ENCODE measurements at regions not wholly inside any gene's neighbourhood (a gene's known extent, or its start where the extent isn't known, plus 50 kb on each side); places are given as distances from the start of the nearest gene placed in this dataset.

DNA sequence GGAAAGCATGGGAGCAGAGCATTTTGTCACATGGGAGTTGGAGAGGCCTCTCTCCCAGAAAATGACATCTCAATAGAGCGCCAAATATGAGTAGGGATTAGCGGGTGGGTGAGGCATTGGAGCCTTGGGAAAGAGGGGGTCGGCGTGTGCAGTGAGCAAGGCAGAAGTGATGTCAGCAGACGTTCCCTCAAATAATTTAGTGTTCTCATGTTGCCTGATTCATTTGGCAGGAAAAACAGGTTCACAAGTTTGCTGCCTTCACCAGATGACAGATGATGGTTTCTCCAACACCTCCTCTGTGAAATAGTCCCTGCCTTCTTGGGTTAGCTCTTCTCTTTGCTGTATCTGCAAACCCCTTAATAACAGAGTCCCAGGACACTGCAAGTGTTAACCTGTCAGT, 118.5 kb upstream of the ARHGAP20 start:
- Histone ChIP-seq H3K4me3 (replicated peaks in 1 of 2; ENCODE audit: low read depth in 1 of 2, low read length in 2 of 2) (no peak overlapping the region), H4K20me1 (ENCODE audit: insufficient read depth) (no peaks in the 10 kb centered on the region), H2AFZ (ENCODE audit: low read depth, low read length, poor library complexity, severe bottlenecking) (no peak overlapping the region), H3K36me3 (ENCODE audit: control insufficient read depth in 1 of 2, insufficient read depth in 2 of 2, low read length in 2 of 2) (no peaks in the 10 kb centered on the region), H3K9ac (ENCODE audit: low read length) (no peak overlapping the region), H3K27me3 (ENCODE audit: insufficient read depth, low read length) (peaks cover 37% of the 10 kb centered on the region), H3K9me2 (ENCODE audit: insufficient read depth) (no peaks in the 10 kb centered on the region), H3K4me1 (ENCODE audit: control insufficient read depth in 1 of 2, insufficient read depth in 2 of 2, low read length in 2 of 2) (no peaks in the 10 kb centered on the region), H3K27ac (ENCODE audit: low read depth, low read length) (no peak overlapping the region), H3K4me2 (ENCODE audit: low read length) (no peak overlapping the region), H3K79me2 (ENCODE audit: insufficient read depth, low read length) (no peaks in the 10 kb centered on the region), H3K9me3 (ENCODE audit: control insufficient read depth in 1 of 2, insufficient read depth in 1 of 2, low read depth in 1 of 2, low read length in 2 of 2) (no peaks in the 10 kb centered on the region)
- ChIA-PET CTCF (no interaction called here), POLR2A (no interaction called here), RAD21 (ENCODE audit: low non-redundant PET in 1 of 2, low total read pairs in 2 of 2, uncharacterized antibody in 2 of 2, unreplicated experiment in 2 of 2) (no interaction called here)
- ATAC-seq (no peak), DNase-seq (ENCODE audit: low read depth, low spot score) (no peak)
- BruUV-seq (replicated peaks): no TSS peak
- intact Hi-C loops (cut with micrococcal nuclease): no loop called here
- TF ChIP-seq CEBPB (IDR thresholded peaks at IDR 0.05; ENCODE audit: low read depth): no peak
- no peak for TF ChIP-seq POLR2A (IDR thresholded peaks at IDR 0.05; ENCODE audit: borderline replicate concordance, extremely low read depth, insufficient read depth, insufficient read length)
- TF ChIP-seq, protein P1, sequence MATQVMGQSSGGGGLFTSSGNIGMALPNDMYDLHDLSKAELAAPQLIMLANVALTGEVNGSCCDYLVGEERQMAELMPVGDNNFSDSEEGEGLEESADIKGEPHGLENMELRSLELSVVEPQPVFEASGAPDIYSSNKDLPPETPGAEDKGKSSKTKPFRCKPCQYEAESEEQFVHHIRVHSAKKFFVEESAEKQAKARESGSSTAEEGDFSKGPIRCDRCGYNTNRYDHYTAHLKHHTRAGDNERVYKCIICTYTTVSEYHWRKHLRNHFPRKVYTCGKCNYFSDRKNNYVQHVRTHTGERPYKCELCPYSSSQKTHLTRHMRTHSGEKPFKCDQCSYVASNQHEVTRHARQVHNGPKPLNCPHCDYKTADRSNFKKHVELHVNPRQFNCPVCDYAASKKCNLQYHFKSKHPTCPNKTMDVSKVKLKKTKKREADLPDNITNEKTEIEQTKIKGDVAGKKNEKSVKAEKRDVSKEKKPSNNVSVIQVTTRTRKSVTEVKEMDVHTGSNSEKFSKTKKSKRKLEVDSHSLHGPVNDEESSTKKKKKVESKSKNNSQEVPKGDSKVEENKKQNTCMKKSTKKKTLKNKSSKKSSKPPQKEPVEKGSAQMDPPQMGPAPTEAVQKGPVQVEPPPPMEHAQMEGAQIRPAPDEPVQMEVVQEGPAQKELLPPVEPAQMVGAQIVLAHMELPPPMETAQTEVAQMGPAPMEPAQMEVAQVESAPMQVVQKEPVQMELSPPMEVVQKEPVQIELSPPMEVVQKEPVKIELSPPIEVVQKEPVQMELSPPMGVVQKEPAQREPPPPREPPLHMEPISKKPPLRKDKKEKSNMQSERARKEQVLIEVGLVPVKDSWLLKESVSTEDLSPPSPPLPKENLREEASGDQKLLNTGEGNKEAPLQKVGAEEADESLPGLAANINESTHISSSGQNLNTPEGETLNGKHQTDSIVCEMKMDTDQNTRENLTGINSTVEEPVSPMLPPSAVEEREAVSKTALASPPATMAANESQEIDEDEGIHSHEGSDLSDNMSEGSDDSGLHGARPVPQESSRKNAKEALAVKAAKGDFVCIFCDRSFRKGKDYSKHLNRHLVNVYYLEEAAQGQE (IDR thresholded peaks at IDR 0.05; ENCODE audit: low read depth): no peak
- no peak for TF ChIP-seq FOSL1 (IDR thresholded peaks at IDR 0.05; ENCODE audit: low read depth)
- no peak for TF ChIP-seq EZH2 (IDR thresholded peaks at IDR 0.05)
- TF ChIP-seq, protein P2, sequence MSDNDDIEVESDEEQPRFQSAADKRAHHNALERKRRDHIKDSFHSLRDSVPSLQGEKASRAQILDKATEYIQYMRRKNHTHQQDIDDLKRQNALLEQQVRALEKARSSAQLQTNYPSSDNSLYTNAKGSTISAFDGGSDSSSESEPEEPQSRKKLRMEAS (IDR thresholded peaks at IDR 0.05): no peak
- no peak for TF ChIP-seq ZFX (IDR thresholded peaks at IDR 0.05)
- no peak for TF ChIP-seq RAD21 (IDR thresholded peaks at IDR 0.05; ENCODE audit: low read depth)
- TF ChIP-seq SRF (IDR thresholded peaks at IDR 0.05; ENCODE audit: low read depth): no peak
- no peak for TF ChIP-seq ZNF274 (IDR thresholded peaks at IDR 0.05; ENCODE audit: low read depth, low read length)
- no peak for TF ChIP-seq JUND (IDR thresholded peaks at IDR 0.05)
- no peak for TF ChIP-seq YY1 (IDR thresholded peaks at IDR 0.05; ENCODE audit: extremely low read depth, insufficient replicate concordance, low read depth, low read length)
- TF ChIP-seq, protein P3, sequence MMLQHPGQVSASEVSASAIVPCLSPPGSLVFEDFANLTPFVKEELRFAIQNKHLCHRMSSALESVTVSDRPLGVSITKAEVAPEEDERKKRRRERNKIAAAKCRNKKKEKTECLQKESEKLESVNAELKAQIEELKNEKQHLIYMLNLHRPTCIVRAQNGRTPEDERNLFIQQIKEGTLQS (IDR thresholded peaks at IDR 0.05): no peak
- TF ChIP-seq ELF1 (IDR thresholded peaks at IDR 0.05; ENCODE audit: borderline replicate concordance, low read depth): no peak
- TF ChIP-seq, protein P4, sequence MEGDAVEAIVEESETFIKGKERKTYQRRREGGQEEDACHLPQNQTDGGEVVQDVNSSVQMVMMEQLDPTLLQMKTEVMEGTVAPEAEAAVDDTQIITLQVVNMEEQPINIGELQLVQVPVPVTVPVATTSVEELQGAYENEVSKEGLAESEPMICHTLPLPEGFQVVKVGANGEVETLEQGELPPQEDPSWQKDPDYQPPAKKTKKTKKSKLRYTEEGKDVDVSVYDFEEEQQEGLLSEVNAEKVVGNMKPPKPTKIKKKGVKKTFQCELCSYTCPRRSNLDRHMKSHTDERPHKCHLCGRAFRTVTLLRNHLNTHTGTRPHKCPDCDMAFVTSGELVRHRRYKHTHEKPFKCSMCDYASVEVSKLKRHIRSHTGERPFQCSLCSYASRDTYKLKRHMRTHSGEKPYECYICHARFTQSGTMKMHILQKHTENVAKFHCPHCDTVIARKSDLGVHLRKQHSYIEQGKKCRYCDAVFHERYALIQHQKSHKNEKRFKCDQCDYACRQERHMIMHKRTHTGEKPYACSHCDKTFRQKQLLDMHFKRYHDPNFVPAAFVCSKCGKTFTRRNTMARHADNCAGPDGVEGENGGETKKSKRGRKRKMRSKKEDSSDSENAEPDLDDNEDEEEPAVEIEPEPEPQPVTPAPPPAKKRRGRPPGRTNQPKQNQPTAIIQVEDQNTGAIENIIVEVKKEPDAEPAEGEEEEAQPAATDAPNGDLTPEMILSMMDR (IDR thresholded peaks at IDR 0.05 in 2 of 3, conservative IDR thresholded peaks at IDR 0.05 in 1 of 3; ENCODE audit: borderline replicate concordance in 1 of 3, insufficient read depth in 1 of 3, low read depth in 2 of 3, low read length in 2 of 3): no peak
- TF ChIP-seq SP1 (IDR thresholded peaks at IDR 0.05; ENCODE audit: low read depth): no peak
- no peak for TF ChIP-seq SIN3A (IDR thresholded peaks at IDR 0.05; ENCODE audit: low read depth)
